ENCODE measurements at regions not wholly inside any gene's neighbourhood (a gene's known extent, or its start where the extent isn't known, plus 50 kb on each side); places are given as distances from the start of the nearest gene placed in this dataset.
"Not testable (repeated sequence)": the region's sequence is repeated elsewhere in the genome, so short reads cannot be mapped to it uniquely, and the experiment has no call there.

GRCh38 chr1:58231204-58231603, 315.3 kb downstream of the OMA1 start:
- DNase-seq (ENCODE audit: low read depth) = no peak
- H3K4me3 ChIP-seq (ENCODE audit: control insufficient read depth, low read depth, low read length) = no peak overlapping the region
- no peak for TF ChIP-seq CTCF (conservative IDR thresholded peaks at IDR 0.05; ENCODE audit: control insufficient read depth, insufficient read depth, low read depth, low read length)

- no peak overlapping the region for H3K4me3 ChIP-seq (ENCODE audit: control insufficient read depth, low read depth, low read length)
- TF ChIP-seq CTCF (conservative IDR thresholded peaks at IDR 0.05; ENCODE audit: control insufficient read depth, insufficient read depth, low read depth, low read length) = no peak
- DNase-seq (ENCODE audit: low read depth) = no peak
Measured at GRCh38 chr1:58227604-58228003, 318.9 kb downstream of the OMA1 start.

- H3K4me3 ChIP-seq (ENCODE audit: control insufficient read depth, low read depth, low read length) = no peak overlapping the region
- no peak for TF ChIP-seq CTCF (conservative IDR thresholded peaks at IDR 0.05; ENCODE audit: control insufficient read depth, insufficient read depth, low read depth, low read length)
Measured at GRCh38 chr1:58223522-58223921, 323.0 kb downstream of the OMA1 start.

GRCh38 chr1:58220836-58221472, 325.6 kb downstream of the OMA1 start:
- H3K4me3 ChIP-seq (ENCODE audit: control insufficient read depth, low read depth, low read length) = no peak overlapping the region
- no peak for TF ChIP-seq CTCF (conservative IDR thresholded peaks at IDR 0.05; ENCODE audit: control insufficient read depth, insufficient read depth, low read depth, low read length)
- DNase-seq (ENCODE audit: low read depth) = no peak

More at GRCh38 chr1:58223522-58223921, 323.0 kb downstream of the OMA1 start:
- no peak for DNase-seq (ENCODE audit: low read depth)

GRCh38 chr1:58216169-58216568, 330.4 kb downstream of the OMA1 start:
- DNase-seq (ENCODE audit: low read depth); H3K4me3 ChIP-seq (ENCODE audit: control insufficient read depth, low read depth, low read length): not testable (repeated sequence)

GRCh38 chr1:58214674-58215073, 331.9 kb downstream of the OMA1 start:
- no peak overlapping the region for H3K4me3 ChIP-seq (ENCODE audit: control insufficient read depth, low read depth, low read length)
- DNase-seq (ENCODE audit: low read depth) = no peak
- TF ChIP-seq CTCF (conservative IDR thresholded peaks at IDR 0.05; ENCODE audit: control insufficient read depth, insufficient read depth, low read depth, low read length) = no peak

GRCh38 chr1:58211869-58212268, 334.7 kb downstream of the OMA1 start:
- no peak for TF ChIP-seq CTCF (conservative IDR thresholded peaks at IDR 0.05; ENCODE audit: control insufficient read depth, insufficient read depth, low read depth, low read length)
- no peak for DNase-seq (ENCODE audit: low read depth)
- H3K4me3 ChIP-seq (ENCODE audit: control insufficient read depth, low read depth, low read length) = no peak overlapping the region

Measured in fibroblast of mammary gland (primary cell).